Sigmoid colon (tissue), 6 donors: ENCODE measurements at regions not wholly inside any gene's neighbourhood (a gene's known extent, or its start where the extent isn't known, plus 50 kb on each side); places are given as distances from the start of the nearest gene placed in this dataset.

Experiments used
- DNase-seq: peaks from one replicate; pipeline ENCODE4 v3.0.0-alpha.2; 2019
- H3K27ac ChIP-seq, 4 donors: fragments of 200-600 bp; sonication (generic); one replicate each; pipeline ENCODE4 v1.5.1; 2016 to 2019; ENCODE audit warnings: mild to moderate bottlenecking in 1 of 4
- H3K27me3 ChIP-seq, 3 donors: fragments of 200-600 bp; sonication (generic); one replicate each; pipeline ENCODE4 v1.5.1; 2019; ENCODE audit warnings: mild to moderate bottlenecking in 1 of 3
- H3K36me3 ChIP-seq, 4 donors: fragments of 200-600 bp; sonication (generic); one replicate each; pipeline ENCODE4 v1.5.1; 2016 to 2019
- H3K4me1 ChIP-seq, 4 donors: fragments of 200-600 bp; sonication (generic); one replicate each; pipeline ENCODE4 v1.5.1; 2017 to 2019
- H3K4me3 ChIP-seq, 4 donors: fragments of 200-600 bp; sonication (generic); one replicate each; pipeline ENCODE4 v1.5.1; 2017 to 2019; ENCODE audit warnings: mild to moderate bottlenecking in 2 of 4, moderate library complexity in 1 of 4
- H3K9me3 ChIP-seq, 4 donors: fragments of 200-600 bp in 3 of 4; sonication (generic) in 3 of 4; one replicate each; pipeline versions ENCODE4 v1.5.1 to v1.6.1; 2013 to 2019
- CTCF ChIP-seq, 4 experiments: fragments of 450-650 bp in 3 of 4; fragments of 200-600 bp in 1 of 4; IDR thresholded peaks; one replicate each; pipeline ENCODE4 v1.5.1; 2016 to 2019; ENCODE audit warnings: antibody characterized with exemption in 4 of 4, mild to moderate bottlenecking in 3 of 4, moderate library complexity in 2 of 4
- EP300 ChIP-seq, 4 donors: sonication (generic); formaldehyde crosslinking; IDR thresholded peaks; one replicate each; pipeline ENCODE4 v1.6.1; 2017; ENCODE audit warnings: antibody characterized with exemption in 4 of 4
- POLR2A ChIP-seq, 2 donors: fragments of 450-650 bp; IDR thresholded peaks; one replicate each; pipeline ENCODE4 v1.6.1; 2016; ENCODE audit warnings: antibody characterized with exemption in 2 of 2, mild to moderate bottlenecking in 2 of 2, moderate library complexity in 2 of 2
- POLR2AphosphoS5 ChIP-seq, 4 donors: sonication (generic); formaldehyde crosslinking; IDR thresholded peaks; one replicate each; pipeline ENCODE4 v1.6.1; 2017; ENCODE audit warnings: antibody characterized with exemption in 4 of 4
- WGBS, 2 donors: extraction: QIAGEN DNeasy Blood & Tissue Kit; methylation state at CpG; one replicate each; pipeline ENCODE4 v1.1.7; 2013; 5-methylcytosine and 5-hydroxymethylcytosine counted together
- intact Hi-C: fragments of 100-400 bp; cut with DNase I; formaldehyde crosslinking; loops from one replicate; pipeline ENCODE4 v1.15.1; 2023
- donor health status: healthy with polysubstance abuse.
- donor health status: healthy.

DNA sequence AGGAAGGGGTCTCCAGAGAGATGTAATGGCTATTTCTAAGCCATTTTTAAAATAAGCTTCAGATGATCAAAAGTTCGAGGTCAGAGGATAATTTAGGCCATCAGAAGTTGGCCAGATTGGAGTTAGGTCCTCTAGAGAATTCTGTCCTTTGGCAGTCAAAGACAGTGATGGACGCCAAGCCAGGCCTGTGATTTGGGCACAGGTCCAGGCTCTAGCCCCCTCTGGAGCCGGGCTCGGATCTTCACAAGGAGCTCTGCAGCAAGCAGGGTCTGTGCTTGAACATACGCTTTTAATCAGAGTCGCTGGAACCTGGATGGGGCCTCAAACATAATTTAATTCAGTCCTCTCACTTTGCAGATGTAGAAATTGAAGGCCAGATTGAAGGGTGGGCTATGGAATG is 151.4 kb upstream of the BCL6 start:
- TF ChIP-seq POLR2A (IDR thresholded peaks at IDR 0.05) (no peak), POLR2AphosphoS5 (IDR thresholded peaks at IDR 0.05) (no peak), CTCF (IDR thresholded peaks at IDR 0.05) (no peak), EP300 (IDR thresholded peaks at IDR 0.05) (no peak)
- Histone ChIP-seq H3K27ac (no peak overlapping the region), H3K9me3 (no peaks in the 10 kb centered on the region), H3K4me1 (no peaks in the 10 kb centered on the region), H3K36me3 (no peaks in the 10 kb centered on the region), H3K27me3 (no peaks in the 10 kb centered on the region), H3K4me3 (no peak overlapping the region)
- 84 to 86% methylated on average over 6 of the region's 6 CpGs for WGBS, 2 donors
- peak; percentile 53 for DNase-seq
- intact Hi-C loops, result loop anchor here (5.0 kb wide), 1 partner anchor 46 kb away; no protein-coding TSS in a partner anchor

GRCh38 chr3:187899246-187899645 is 154.0 kb upstream of the BCL6 start:
- Histone ChIP-seq H3K9me3 (peaks cover 0 to 3% (median 0%) of the 10 kb centered on the region in 4 donors), H3K27me3 (no peaks in the 10 kb centered on the region), H3K27ac (no peak overlapping the region), H3K4me1 (no peaks in the 10 kb centered on the region), H3K36me3 (no peaks in the 10 kb centered on the region), H3K4me3 (no peak overlapping the region)
- intact Hi-C loops, result loop anchor here (5.0 kb wide), 1 partner anchor 43 kb away; no protein-coding TSS in a partner anchor
- TF ChIP-seq EP300 (IDR thresholded peaks at IDR 0.05) (no peak), POLR2AphosphoS5 (IDR thresholded peaks at IDR 0.05) (no peak), CTCF (IDR thresholded peaks at IDR 0.05) (no peak), POLR2A (IDR thresholded peaks at IDR 0.05) (no peak)
- WGBS, 2 donors, result 82 to 92% methylated on average over 4 of the region's 4 CpGs
- no peak for DNase-seq

DNA sequence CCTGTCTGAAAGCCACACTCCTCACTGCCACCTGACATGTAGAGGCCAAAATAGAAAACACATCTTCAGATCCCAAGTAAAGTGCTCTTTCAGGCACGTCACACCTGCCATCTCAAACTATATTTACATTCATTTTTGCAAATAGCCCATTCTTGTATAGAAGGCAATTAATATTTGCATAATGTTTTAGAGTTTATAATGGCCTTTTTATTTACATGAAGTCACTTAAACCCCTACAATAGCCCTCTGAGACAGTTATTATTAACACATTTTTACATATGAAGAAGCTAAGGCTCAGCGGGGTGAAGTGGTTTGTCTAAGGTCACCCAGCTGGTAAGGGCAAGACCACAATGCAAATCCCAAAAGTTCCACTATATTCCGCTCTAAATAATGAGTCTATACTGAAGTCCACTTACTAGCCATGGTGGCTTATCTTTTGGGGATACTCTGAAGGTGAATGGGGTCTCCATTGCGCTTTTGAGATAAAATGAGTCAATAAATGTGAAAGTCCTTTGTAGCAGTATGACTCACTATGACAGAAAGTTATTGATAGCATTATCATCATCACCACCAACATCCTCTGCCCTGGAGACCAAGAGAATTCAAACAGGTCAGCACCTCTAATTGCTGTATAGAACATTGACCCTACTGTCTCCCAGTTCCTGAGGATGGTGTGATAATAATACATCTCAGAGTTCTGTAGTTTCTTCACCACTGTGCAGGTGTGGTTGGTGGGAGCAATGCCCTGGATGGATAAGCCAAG is 155.9 kb upstream of the BCL6 start:
- TF ChIP-seq EP300 (IDR thresholded peaks at IDR 0.05), result no peak
- no peak for TF ChIP-seq POLR2AphosphoS5 (IDR thresholded peaks at IDR 0.05)
- no peak for TF ChIP-seq CTCF (IDR thresholded peaks at IDR 0.05)
- TF ChIP-seq POLR2A (IDR thresholded peaks at IDR 0.05), result no peak
- Histone ChIP-seq H3K4me1 (no peaks in the 10 kb centered on the region), H3K36me3 (no peaks in the 10 kb centered on the region), H3K27ac (no peak overlapping the region), H3K4me3 (no peak overlapping the region), H3K9me3 (peaks cover 0 to 3% (median 0%) of the 10 kb centered on the region in 4 donors), H3K27me3 (no peaks in the 10 kb centered on the region)
- DNase-seq, result no peak
- intact Hi-C loops, result no loop called here
- 86 to 87% methylated on average over 4 of the region's 4 CpGs for WGBS, 2 donors

DNA sequence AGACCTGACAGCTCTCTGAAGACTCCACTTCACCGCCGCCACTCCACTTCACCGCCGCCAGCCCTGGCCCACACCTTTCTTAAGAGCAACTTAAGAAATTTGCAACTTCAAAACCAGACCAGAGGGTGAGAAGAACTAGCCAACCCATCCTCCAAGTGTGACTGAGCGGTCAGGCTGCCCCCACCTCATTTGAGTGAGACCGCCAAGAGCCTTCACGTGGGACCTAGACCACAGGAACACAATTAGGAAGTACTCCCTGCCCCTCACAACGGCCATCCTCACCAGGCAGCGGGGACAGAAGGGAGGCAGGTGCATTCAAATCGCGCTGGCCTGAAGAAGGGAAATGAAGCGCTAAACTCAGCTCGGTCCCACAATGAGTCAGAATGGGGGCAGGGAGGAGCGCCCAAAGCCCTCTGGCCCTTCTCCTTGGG is 156.8 kb upstream of the BCL6 start:
- 84 to 90% methylated on average over 14 of the region's 14 CpGs for WGBS, 2 donors
- H3K27ac ChIP-seq, result no peak overlapping the region
- peaks cover 0 to 3% (median 0%) of the 10 kb centered on the region in 4 donors for H3K9me3 ChIP-seq
- H3K4me1 ChIP-seq, result no peaks in the 10 kb centered on the region
- H3K4me3 ChIP-seq, result no peak overlapping the region
- intact Hi-C loops, result no loop called here
- no peaks in the 10 kb centered on the region for H3K27me3 ChIP-seq
- TF ChIP-seq EP300 (IDR thresholded peaks at IDR 0.05) (no peak), CTCF (IDR thresholded peaks at IDR 0.05) (no peak), POLR2A (IDR thresholded peaks at IDR 0.05) (no peak), POLR2AphosphoS5 (IDR thresholded peaks at IDR 0.05) (no peak)
- no peaks in the 10 kb centered on the region for H3K36me3 ChIP-seq
- DNase-seq, result no peak
